DOHH2 (cell line): ENCODE measurements at regions not wholly inside any gene's neighbourhood (a gene's known extent, or its start where the extent isn't known, plus 50 kb on each side); places are given as distances from the start of the nearest gene placed in this dataset.

ENCODE experiments used
- EZH2phosphoT487 ChIP-seq: fragments of 200-600 bp; sonication (generic); IDR thresholded peaks from 2 replicates; pipeline ENCODE4 v1.6.1; 2017; ENCODE audit warnings: borderline replicate concordance, mild to moderate bottlenecking, antibody characterized with exemption, low read length, moderate library complexity, mixed read lengths
- TF ChIP-seq, protein P1 (sequence below): fragments of 200-600 bp; sonication (generic); IDR thresholded peaks from one replicate; pipeline ENCODE4 v1.5.1; 2014; ENCODE audit warnings: antibody characterized with exemption, mild to moderate bottlenecking, low read depth, low read length; ENCODE audit not compliant: poor library complexity, severe bottlenecking

DNA sequence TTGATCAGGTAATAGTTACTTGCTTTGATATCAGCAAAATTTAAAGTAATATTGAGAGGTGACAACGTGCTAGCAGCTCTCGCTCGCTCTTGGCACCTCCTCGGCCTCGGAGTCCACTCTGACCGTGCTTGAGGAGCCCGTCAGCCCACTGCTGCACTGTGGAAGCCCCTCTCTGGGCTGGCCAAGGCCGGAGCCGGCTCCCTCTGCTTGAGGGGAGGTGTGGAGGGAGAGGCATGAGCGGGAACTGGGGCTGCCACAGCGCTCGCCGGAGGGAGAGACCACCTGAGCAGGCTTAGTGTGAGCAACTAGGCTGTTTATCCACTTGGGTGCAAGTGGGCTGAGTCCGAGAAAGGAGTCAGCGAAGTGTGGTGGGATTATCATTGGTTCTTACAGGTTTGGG, 455.7 kb upstream of the PCDH7 start:
- TF ChIP-seq, protein P1, sequence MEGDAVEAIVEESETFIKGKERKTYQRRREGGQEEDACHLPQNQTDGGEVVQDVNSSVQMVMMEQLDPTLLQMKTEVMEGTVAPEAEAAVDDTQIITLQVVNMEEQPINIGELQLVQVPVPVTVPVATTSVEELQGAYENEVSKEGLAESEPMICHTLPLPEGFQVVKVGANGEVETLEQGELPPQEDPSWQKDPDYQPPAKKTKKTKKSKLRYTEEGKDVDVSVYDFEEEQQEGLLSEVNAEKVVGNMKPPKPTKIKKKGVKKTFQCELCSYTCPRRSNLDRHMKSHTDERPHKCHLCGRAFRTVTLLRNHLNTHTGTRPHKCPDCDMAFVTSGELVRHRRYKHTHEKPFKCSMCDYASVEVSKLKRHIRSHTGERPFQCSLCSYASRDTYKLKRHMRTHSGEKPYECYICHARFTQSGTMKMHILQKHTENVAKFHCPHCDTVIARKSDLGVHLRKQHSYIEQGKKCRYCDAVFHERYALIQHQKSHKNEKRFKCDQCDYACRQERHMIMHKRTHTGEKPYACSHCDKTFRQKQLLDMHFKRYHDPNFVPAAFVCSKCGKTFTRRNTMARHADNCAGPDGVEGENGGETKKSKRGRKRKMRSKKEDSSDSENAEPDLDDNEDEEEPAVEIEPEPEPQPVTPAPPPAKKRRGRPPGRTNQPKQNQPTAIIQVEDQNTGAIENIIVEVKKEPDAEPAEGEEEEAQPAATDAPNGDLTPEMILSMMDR = no peak
- TF ChIP-seq EZH2phosphoT487 = no peak
